GM23338 (cell line): ENCODE measurements at regions not wholly inside any gene's neighbourhood (a gene's known extent, or its start where the extent isn't known, plus 50 kb on each side); places are given as distances from the start of the nearest gene placed in this dataset.

Experiments used
- ATAC-seq: fragments of 200-7000 bp; cut with Tn5 transposase; 3 replicates; pipeline ENCODE4 v1.9.1; 2020
- DNase-seq: peaks from one replicate; pipeline ENCODE4 v3.0.0-alpha.2; 2015; ENCODE audit warnings: low spot score
- H2AFZ ChIP-seq: fragments of 200-600 bp; sonication (generic); 2 replicates; pipeline ENCODE4 v1.8.0; 2016; ENCODE audit warnings: antibody characterized with exemption, mild to moderate bottlenecking, moderate library complexity
- H3F3A ChIP-seq: fragments of 200-600 bp; sonication (generic); replicated peaks from 2 replicates; pipeline ENCODE4 v1.8.0; 2017; ENCODE audit warnings: antibody characterized with exemption, mixed run types, low read depth
- H3K27ac ChIP-seq: fragments of 200-600 bp; sonication (generic); 2 replicates; pipeline ENCODE4 v1.6.1; 2016; ENCODE audit warnings: low read depth
- H3K27me3 ChIP-seq: fragments of 200-600 bp; sonication (generic); 2 replicates; pipeline ENCODE4 v1.8.0; 2016; ENCODE audit warnings: mild to moderate bottlenecking, mixed run types, moderate library complexity; ENCODE audit not compliant: insufficient read depth
- H3K36me3 ChIP-seq: fragments of 200-600 bp; sonication (generic); 2 replicates; pipeline ENCODE4 v1.8.0; 2016; ENCODE audit warnings: mild to moderate bottlenecking; ENCODE audit not compliant: insufficient read depth
- H3K4me1 ChIP-seq: fragments of 200-600 bp; sonication (generic); 2 replicates; pipeline ENCODE4 v1.8.0; 2016; ENCODE audit warnings: mild to moderate bottlenecking, moderate library complexity; ENCODE audit not compliant: insufficient read depth
- H3K4me2 ChIP-seq: fragments of 200-600 bp; sonication (generic); 2 replicates; pipeline ENCODE4 v1.7.1; 2017; ENCODE audit warnings: mixed run types
- H3K4me3 ChIP-seq: fragments of 200-600 bp; sonication (generic); 2 replicates; pipeline ENCODE4 v1.6.1; 2016; ENCODE audit warnings: mixed run types
- H3K79me2 ChIP-seq: fragments of 200-600 bp; sonication (generic); replicated peaks from 2 replicates; pipeline ENCODE4 v1.8.0; 2017; ENCODE audit warnings: mild to moderate bottlenecking; ENCODE audit not compliant: insufficient read depth
- H3K9me2 ChIP-seq: fragments of 200-600 bp; sonication (generic); 2 replicates; pipeline ENCODE4 v1.8.0; 2017; ENCODE audit not compliant: insufficient read depth
- H4K20me1 ChIP-seq: fragments of 200-600 bp; sonication (generic); replicated peaks from 2 replicates; pipeline ENCODE4 v1.8.0; 2017; ENCODE audit warnings: mild to moderate bottlenecking; ENCODE audit not compliant: insufficient read depth
- H3K27ac Mint-ChIP-seq: 2 replicates; pipeline ENCODE4 v1.8.0; 2020; ENCODE audit warnings: inconsistent platforms, mild to moderate bottlenecking, moderate library complexity, mixed read lengths
- H3K27me3 Mint-ChIP-seq: 3 replicates; pipeline ENCODE4 v1.8.0; 2022; ENCODE audit warnings: low read depth, mild to moderate bottlenecking, moderate library complexity, mixed read lengths, inconsistent platforms; ENCODE audit not compliant: insufficient read depth, poor library complexity
- H3K36me3 Mint-ChIP-seq: 3 replicates; pipeline ENCODE4 v1.8.0; 2021; ENCODE audit warnings: low read depth, mild to moderate bottlenecking, inconsistent platforms, moderate library complexity, mixed read lengths
- H3K4me1 Mint-ChIP-seq: 3 replicates; pipeline ENCODE4 v1.8.0; 2020; ENCODE audit warnings: mild to moderate bottlenecking, inconsistent platforms, mixed read lengths
- H3K4me3 Mint-ChIP-seq: 3 replicates; pipeline ENCODE4 v1.8.0; 2021; ENCODE audit warnings: moderate library complexity, mild to moderate bottlenecking, inconsistent platforms, mixed read lengths
- H3K9me3 Mint-ChIP-seq: 3 replicates; pipeline ENCODE4 v1.8.0; 2020; ENCODE audit warnings: moderate library complexity, mild to moderate bottlenecking, inconsistent platforms, mixed read lengths
- CREB1 ChIP-seq: fragments of 250-450 bp; sonication (Bioruptor Pico); IDR thresholded peaks from 2 replicates; pipeline ENCODE4 v1.5.0; 2020; ENCODE audit warnings: low read depth, mild to moderate bottlenecking, moderate library complexity
- ETS1 ChIP-seq: IDR thresholded peaks from 2 replicates; pipeline ENCODE4 v1.6.1; 2016; ENCODE audit warnings: antibody characterized with exemption
- EZH2 ChIP-seq: fragments of 200-600 bp; sonication (generic); IDR thresholded peaks from one replicate; pipeline ENCODE4 v1.8.0; 2017; ENCODE audit warnings: antibody characterized with exemption, mild to moderate bottlenecking, low read depth; ENCODE audit not compliant: unreplicated experiment
- JUNB ChIP-seq: IDR thresholded peaks from one replicate; pipeline ENCODE4 v1.6.1; 2016; ENCODE audit warnings: antibody characterized with exemption; ENCODE audit not compliant: unreplicated experiment
- NANOG ChIP-seq: IDR thresholded peaks from 2 replicates; pipeline ENCODE4 v1.6.1; 2016; ENCODE audit warnings: antibody characterized with exemption, borderline replicate concordance
- POLR2AphosphoS5 ChIP-seq: IDR thresholded peaks from 2 replicates; pipeline ENCODE4 v1.6.1; 2016; ENCODE audit warnings: antibody characterized with exemption, low read depth
- REST ChIP-seq: IDR thresholded peaks from one replicate; pipeline ENCODE4 v1.6.1; 2018; ENCODE audit warnings: antibody characterized with exemption; ENCODE audit not compliant: unreplicated experiment
- STAT1 ChIP-seq: IDR thresholded peaks from one replicate; pipeline ENCODE4 v1.6.1; 2016; ENCODE audit warnings: antibody characterized with exemption; ENCODE audit not compliant: unreplicated experiment
- ZNF462 ChIP-seq: fragments of 250-450 bp; sonication (Bioruptor Pico); IDR thresholded peaks from 2 replicates; pipeline ENCODE4 v1.5.0; 2020; ENCODE audit warnings: mild to moderate bottlenecking, moderate library complexity

- peaks cover 6% of the 10 kb centered on the region for H3K27me3 Mint-ChIP-seq
- H3K4me3 ChIP-seq, result no peak overlapping the region
- no peak overlapping the region for H3K4me2 ChIP-seq
- no peaks in the 10 kb centered on the region for H3K36me3 ChIP-seq
- no peaks in the 10 kb centered on the region for H3K4me1 Mint-ChIP-seq
- no peaks in the 10 kb centered on the region for H3K36me3 Mint-ChIP-seq
- TF ChIP-seq ZNF462 (CRISPR knock-in tag) (no peak), JUNB (no peak), EZH2 (no peak), ETS1 (no peak), REST (no peak), NANOG (no peak), STAT1 (no peak), CREB1 (CRISPR knock-in tag) (no peak), POLR2AphosphoS5 (no peak)
- H3K27me3 ChIP-seq, result no peaks in the 10 kb centered on the region
- no peaks in the 10 kb centered on the region for H3K79me2 ChIP-seq
- DNase-seq, result no peak
- no peaks in the 10 kb centered on the region for H3F3A ChIP-seq
- H4K20me1 ChIP-seq, result no peaks in the 10 kb centered on the region
- H3K4me3 Mint-ChIP-seq, result no peak overlapping the region
- H3K4me1 ChIP-seq, result no peaks in the 10 kb centered on the region
- no peak overlapping the region for H3K27ac Mint-ChIP-seq
- no peak overlapping the region for H2AFZ ChIP-seq
- H3K27ac ChIP-seq, result no peak overlapping the region
- ATAC-seq, result no peak
- peaks cover 18% of the 10 kb centered on the region for H3K9me3 Mint-ChIP-seq
- no peaks in the 10 kb centered on the region; the same call in 1 of the 2 replicates for H3K9me2 ChIP-seq
Observed at GRCh38 chr14:99078426-99078825, 193.6 kb downstream of the BCL11B start.
